ENCODE measurements at regions not wholly inside any gene's neighbourhood (a gene's known extent, or its start where the extent isn't known, plus 50 kb on each side); places are given as distances from the start of the nearest gene placed in this dataset.

GRCh38 chr2:188909036-188909435 is 65.1 kb upstream of the COL3A1 start:
- no peak for TF ChIP-seq CTCF (conservative IDR thresholded peaks at IDR 0.05)
- no peak overlapping the region for H3K27ac ChIP-seq

GRCh38 chr2:188916736-188917135 is 57.4 kb upstream of the COL3A1 start:
- no peak for TF ChIP-seq CTCF (conservative IDR thresholded peaks at IDR 0.05)
- no peak overlapping the region for H3K27ac ChIP-seq

- TF ChIP-seq CTCF (conservative IDR thresholded peaks at IDR 0.05), result no peak
Measured at GRCh38 chr2:188917632-188918031, 56.5 kb upstream of the COL3A1 start.

GRCh38 chr2:188919824-188920223 is 54.3 kb upstream of the COL3A1 start:
- no peak overlapping the region for H3K27ac ChIP-seq
- TF ChIP-seq CTCF (conservative IDR thresholded peaks at IDR 0.05), result no peak

More at GRCh38 chr2:188917632-188918031, 56.5 kb upstream of the COL3A1 start:
- no peak overlapping the region for H3K27ac ChIP-seq

GRCh38 chr2:188922191-188922590 is 52.0 kb upstream of the COL3A1 start:
- no peak overlapping the region for H3K27ac ChIP-seq
- no peak for TF ChIP-seq CTCF (conservative IDR thresholded peaks at IDR 0.05)
